DND-41 (cell line): ENCODE measurements at regions not wholly inside any gene's neighbourhood (a gene's known extent, or its start where the extent isn't known, plus 50 kb on each side); places are given as distances from the start of the nearest gene placed in this dataset.

Source experiments
- EZH2 ChIP-seq: IDR thresholded peaks from 3 replicates; pipeline ENCODE4 v1.6.1; 2012; ENCODE audit warnings: borderline replicate concordance, low read depth, mild to moderate bottlenecking, moderate library complexity, low read length, inconsistent platforms; ENCODE audit not compliant: severe bottlenecking
- TF ChIP-seq, protein P1 (sequence below): IDR thresholded peaks from 2 replicates; pipeline ENCODE4 v1.5.1; 2012; ENCODE audit warnings: borderline replicate concordance, low read length, moderate library complexity, mild to moderate bottlenecking; ENCODE audit not compliant: poor library complexity, severe bottlenecking; ENCODE audit errors: extremely low read depth

DNA sequence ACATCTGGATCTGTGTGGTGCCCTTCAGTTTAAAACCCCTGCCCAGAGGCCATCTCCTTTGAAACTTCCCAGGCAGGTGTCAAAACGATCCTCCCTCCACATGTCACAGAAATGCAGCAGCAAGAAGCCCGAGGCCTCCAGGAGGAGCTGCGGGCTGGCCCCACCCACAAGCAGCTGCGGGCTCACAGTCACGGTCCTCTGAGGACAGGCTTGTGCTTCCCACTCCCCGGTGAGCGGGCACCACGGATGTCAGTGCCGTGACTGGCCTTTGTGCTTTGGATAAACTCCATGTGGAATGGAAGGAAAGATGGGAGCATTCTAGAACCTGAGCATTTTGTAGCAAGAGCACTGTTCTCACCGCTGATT is 65.8 kb downstream of the SIK1 start:
- TF ChIP-seq, protein P1, sequence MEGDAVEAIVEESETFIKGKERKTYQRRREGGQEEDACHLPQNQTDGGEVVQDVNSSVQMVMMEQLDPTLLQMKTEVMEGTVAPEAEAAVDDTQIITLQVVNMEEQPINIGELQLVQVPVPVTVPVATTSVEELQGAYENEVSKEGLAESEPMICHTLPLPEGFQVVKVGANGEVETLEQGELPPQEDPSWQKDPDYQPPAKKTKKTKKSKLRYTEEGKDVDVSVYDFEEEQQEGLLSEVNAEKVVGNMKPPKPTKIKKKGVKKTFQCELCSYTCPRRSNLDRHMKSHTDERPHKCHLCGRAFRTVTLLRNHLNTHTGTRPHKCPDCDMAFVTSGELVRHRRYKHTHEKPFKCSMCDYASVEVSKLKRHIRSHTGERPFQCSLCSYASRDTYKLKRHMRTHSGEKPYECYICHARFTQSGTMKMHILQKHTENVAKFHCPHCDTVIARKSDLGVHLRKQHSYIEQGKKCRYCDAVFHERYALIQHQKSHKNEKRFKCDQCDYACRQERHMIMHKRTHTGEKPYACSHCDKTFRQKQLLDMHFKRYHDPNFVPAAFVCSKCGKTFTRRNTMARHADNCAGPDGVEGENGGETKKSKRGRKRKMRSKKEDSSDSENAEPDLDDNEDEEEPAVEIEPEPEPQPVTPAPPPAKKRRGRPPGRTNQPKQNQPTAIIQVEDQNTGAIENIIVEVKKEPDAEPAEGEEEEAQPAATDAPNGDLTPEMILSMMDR = no peak
- no peak for TF ChIP-seq EZH2
